ENCODE measurements at regions not wholly inside any gene's neighbourhood (a gene's known extent, or its start where the extent isn't known, plus 50 kb on each side); places are given as distances from the start of the nearest gene placed in this dataset.

- no peaks in the 10 kb centered on the region for H3K9me3 ChIP-seq (ENCODE audit: low read length)
- no peaks in the 10 kb centered on the region for H3K79me2 ChIP-seq (replicated peaks; ENCODE audit: insufficient read depth, low read length)
- no peaks in the 10 kb centered on the region for H4K20me1 ChIP-seq (ENCODE audit: insufficient read depth)
- no peaks in the 10 kb centered on the region for H3K9me2 ChIP-seq (ENCODE audit: insufficient read depth, low read length)
- no peaks in the 10 kb centered on the region for H3K36me3 ChIP-seq (ENCODE audit: insufficient read depth, low read length)
- no peaks in the 10 kb centered on the region for H3F3A ChIP-seq (ENCODE audit: insufficient read depth, low read length, poor library complexity, severe bottlenecking)
- no peak overlapping the region for H2AFZ ChIP-seq (ENCODE audit: low read depth, low read length)
- no peaks in the 10 kb centered on the region for H3K27me3 ChIP-seq (ENCODE audit: insufficient read depth, low read depth, low read length)
- no peak overlapping the region for H3K9ac ChIP-seq (ENCODE audit: low read length)
- H3K4me2 ChIP-seq (ENCODE audit: low read length), result no peak overlapping the region
- H3K27ac ChIP-seq (ENCODE audit: low read length), result no peak overlapping the region
- H3K4me3 ChIP-seq (ENCODE audit: low read length), result no peak overlapping the region
- no peak for TF ChIP-seq REST (IDR thresholded peaks at IDR 0.05; ENCODE audit: borderline replicate concordance)
- no peak for TF ChIP-seq EZH2 (IDR thresholded peaks at IDR 0.05; ENCODE audit: borderline replicate concordance, insufficient read depth, low read length, poor library complexity, severe bottlenecking)
- no peak for TF ChIP-seq POLR2AphosphoS5 (IDR thresholded peaks at IDR 0.05)
- no peak for TF ChIP-seq TAF1 (IDR thresholded peaks at IDR 0.05; ENCODE audit: low read depth)
- TF ChIP-seq RAD21 (conservative IDR thresholded peaks at IDR 0.05), result no peak
- TF ChIP-seq SMC3 (conservative IDR thresholded peaks at IDR 0.05; ENCODE audit: poor library complexity), result no peak
- TF ChIP-seq EP300 (conservative IDR thresholded peaks at IDR 0.05; ENCODE audit: poor library complexity, severe bottlenecking), result no peak
- TF ChIP-seq MXI1 (conservative IDR thresholded peaks at IDR 0.05; ENCODE audit: poor library complexity, severe bottlenecking), result no peak
- TF ChIP-seq CTCF (IDR thresholded peaks at IDR 0.05; ENCODE audit: poor library complexity, severe bottlenecking), result no peak
These were observed 383.1 kb upstream of the HTR2A start for GRCh38 chr13:47279920-47280319.

GRCh38 chr13:47277774-47278173 lies 380.9 kb upstream of the HTR2A start:
- Histone ChIP-seq H3K27me3 (ENCODE audit: insufficient read depth, low read depth, low read length) (no peaks in the 10 kb centered on the region), H3K4me3 (ENCODE audit: low read length) (no peak overlapping the region), H3F3A (ENCODE audit: insufficient read depth, low read length, poor library complexity, severe bottlenecking) (no peaks in the 10 kb centered on the region), H3K79me2 (replicated peaks; ENCODE audit: insufficient read depth, low read length) (no peaks in the 10 kb centered on the region), H3K36me3 (ENCODE audit: insufficient read depth, low read length) (no peaks in the 10 kb centered on the region), H2AFZ (ENCODE audit: low read depth, low read length) (no peak overlapping the region), H3K9me3 (ENCODE audit: low read length) (no peaks in the 10 kb centered on the region), H4K20me1 (ENCODE audit: insufficient read depth) (no peaks in the 10 kb centered on the region), H3K4me2 (ENCODE audit: low read length) (no peak overlapping the region), H3K9me2 (ENCODE audit: insufficient read depth, low read length) (no peaks in the 10 kb centered on the region), H3K9ac (ENCODE audit: low read length) (no peak overlapping the region), H3K27ac (ENCODE audit: low read length) (no peak overlapping the region)
- TF ChIP-seq TAF1 (IDR thresholded peaks at IDR 0.05; ENCODE audit: low read depth), result no peak
- no peak for TF ChIP-seq SMC3 (conservative IDR thresholded peaks at IDR 0.05; ENCODE audit: poor library complexity)
- TF ChIP-seq REST (IDR thresholded peaks at IDR 0.05; ENCODE audit: borderline replicate concordance), result no peak
- TF ChIP-seq MXI1 (conservative IDR thresholded peaks at IDR 0.05; ENCODE audit: poor library complexity, severe bottlenecking), result no peak
- no peak for TF ChIP-seq EP300 (conservative IDR thresholded peaks at IDR 0.05; ENCODE audit: poor library complexity, severe bottlenecking)
- no peak for TF ChIP-seq RAD21 (conservative IDR thresholded peaks at IDR 0.05)
- no peak for TF ChIP-seq POLR2AphosphoS5 (IDR thresholded peaks at IDR 0.05)
- no peak for TF ChIP-seq EZH2 (IDR thresholded peaks at IDR 0.05; ENCODE audit: borderline replicate concordance, insufficient read depth, low read length, poor library complexity, severe bottlenecking)
- no peak for TF ChIP-seq CTCF (IDR thresholded peaks at IDR 0.05; ENCODE audit: poor library complexity, severe bottlenecking)

Data from neural cell (in vitro differentiated cells).